NOMO-1 (cell line): ENCODE measurements at regions not wholly inside any gene's neighbourhood (a gene's known extent, or its start where the extent isn't known, plus 50 kb on each side); places are given as distances from the start of the nearest gene placed in this dataset.
A peak's percentile ranks its signal among the peaks of the same experiment; 100 is the strongest.

Experiments
- DNase-seq, 2 experiments: peaks; one replicate each; lab custom pipeline; 2025; ENCODE audit not compliant: unreplicated experiment in 2 of 2; lab: John Stamatoyannopoulos, UW

DNA sequence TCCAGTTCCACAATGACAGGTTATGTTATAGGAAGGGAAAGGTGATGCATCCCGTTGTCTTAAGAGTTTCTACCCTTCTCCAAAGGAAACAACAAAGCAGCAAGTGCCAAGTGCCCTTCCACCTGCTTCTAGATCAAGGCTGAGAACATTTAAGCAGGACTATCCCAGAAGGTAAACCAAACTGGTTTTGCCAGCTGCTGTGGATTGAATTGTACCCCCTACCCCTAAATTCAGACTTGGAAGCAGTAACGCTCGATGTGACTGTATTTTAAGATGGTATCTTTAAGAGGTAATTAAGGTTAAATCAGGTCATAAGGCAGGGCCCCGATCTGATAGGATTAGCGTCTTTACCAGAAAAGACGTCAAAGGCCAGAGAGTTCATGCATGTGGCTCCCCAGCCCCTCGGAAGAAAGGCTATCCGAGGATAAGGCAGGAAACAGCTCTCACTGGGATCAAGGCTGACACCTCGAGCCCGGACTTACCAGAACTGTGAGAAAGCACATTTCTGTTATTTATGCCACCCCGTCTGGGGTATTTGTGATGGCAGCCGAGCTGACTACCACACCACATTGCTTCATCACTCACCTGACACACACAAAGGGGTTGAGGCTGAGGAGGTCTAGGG, 179.1 kb upstream of the RAI14 start:
- no peak for DNase-seq

DNA sequence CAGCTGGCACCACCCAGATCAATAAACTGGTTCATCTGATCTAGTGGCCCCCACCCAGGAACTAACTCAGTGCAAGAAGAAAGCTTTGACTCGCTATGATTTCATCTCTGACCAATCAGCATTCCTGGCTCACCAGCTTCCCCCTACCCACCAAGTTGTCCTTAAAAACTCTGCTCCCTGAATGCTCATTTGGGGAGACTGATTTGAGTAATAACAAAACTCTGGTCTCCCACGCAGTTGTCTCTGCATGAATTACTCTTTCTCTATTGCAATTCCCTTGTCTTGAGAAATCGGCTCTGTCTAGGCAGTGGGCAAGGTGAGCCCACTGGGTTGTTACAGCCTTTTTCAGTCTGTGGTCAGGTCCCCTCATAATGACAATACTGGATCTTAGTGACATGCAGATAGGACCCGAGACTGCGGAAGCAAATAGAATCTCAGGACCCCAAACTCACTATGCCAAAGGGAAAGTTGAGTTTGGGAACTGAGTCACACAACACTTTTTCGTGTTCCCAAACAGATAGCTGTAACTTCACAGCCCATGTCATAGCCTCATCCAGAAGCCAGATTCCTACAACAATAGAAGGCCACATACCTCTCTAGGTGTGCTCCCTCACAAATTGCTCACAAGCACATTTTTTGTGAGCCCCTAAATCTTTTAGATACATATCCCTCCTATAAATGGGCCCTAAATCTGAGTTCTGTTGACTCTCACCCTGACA, 175.2 kb upstream of the RAI14 start:
- DNase-seq = no peak

DNA sequence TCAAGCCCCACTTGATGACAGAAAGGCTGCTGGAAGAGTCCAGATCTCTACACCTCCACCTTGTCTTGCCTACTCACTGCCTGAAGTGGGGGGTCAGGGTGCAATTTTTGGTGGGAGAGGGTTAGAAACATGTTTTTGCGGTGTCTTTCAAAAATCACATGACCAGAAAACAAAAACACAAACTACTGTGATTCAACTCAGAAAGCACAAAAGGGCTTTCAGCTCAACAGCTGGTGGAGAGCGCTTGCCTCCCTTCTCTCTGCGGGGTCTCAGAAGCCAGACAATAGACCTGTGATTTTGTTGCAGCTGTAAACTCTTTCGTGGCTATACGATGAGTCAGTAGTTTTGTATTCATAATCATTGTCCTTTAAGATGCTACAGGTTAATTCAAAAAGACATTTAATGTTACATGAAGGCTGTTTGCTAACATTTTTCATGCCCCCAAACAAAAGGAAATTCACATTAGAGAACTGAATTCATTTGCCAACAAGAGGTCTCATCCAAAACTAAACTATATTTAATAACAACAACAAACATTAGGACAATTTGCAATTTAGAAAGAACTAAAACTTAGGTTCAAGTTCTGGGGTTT, 172.6 kb upstream of the RAI14 start:
- no peak for DNase-seq

DNA sequence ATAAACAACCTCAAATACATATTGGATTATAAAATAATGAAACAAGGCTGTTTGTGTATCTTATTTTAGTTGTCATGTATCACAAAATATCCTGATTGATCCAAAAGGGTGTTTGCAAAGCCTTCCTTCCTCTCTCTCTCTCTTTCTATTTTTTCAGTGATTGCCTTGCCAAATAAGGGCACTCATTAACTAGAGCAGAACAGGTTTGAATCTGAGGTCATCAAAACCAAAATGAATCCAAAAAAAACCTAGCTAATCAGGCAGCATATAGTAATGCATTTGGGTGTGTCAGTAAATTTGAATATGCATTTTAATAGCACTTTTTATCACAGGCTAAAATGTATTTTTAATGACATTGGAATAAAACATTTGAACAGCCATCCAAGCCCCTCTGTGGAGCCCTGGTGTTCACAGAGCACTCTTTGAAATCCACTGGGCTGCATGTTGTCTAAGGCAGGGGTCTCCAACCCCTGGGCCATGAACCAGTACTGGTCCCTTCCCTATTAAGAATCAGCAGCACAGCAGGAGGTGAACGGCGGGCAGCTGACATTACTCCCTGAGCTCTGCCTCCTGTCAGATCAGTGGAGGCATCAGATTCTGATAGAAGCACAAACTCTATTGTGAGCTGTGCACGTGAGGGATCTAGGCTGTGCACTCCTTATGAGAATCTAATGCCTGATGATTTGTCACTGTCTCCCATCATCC, 171.8 kb upstream of the RAI14 start:
- DNase-seq = no peak

DNA sequence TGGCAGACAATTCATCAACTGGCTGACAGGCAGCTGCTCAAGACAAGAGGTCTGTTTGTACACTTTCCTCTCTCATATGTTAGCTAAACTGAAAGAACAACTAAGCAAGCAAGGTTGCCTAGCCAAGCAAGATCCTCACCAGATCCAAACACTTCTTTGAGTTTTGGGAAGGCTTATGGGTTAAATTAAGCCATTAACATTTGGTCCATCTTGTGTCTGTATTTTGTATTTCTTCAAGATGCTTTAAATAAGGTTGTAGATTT, 170.4 kb upstream of the RAI14 start:
- DNase-seq = no peak

DNA sequence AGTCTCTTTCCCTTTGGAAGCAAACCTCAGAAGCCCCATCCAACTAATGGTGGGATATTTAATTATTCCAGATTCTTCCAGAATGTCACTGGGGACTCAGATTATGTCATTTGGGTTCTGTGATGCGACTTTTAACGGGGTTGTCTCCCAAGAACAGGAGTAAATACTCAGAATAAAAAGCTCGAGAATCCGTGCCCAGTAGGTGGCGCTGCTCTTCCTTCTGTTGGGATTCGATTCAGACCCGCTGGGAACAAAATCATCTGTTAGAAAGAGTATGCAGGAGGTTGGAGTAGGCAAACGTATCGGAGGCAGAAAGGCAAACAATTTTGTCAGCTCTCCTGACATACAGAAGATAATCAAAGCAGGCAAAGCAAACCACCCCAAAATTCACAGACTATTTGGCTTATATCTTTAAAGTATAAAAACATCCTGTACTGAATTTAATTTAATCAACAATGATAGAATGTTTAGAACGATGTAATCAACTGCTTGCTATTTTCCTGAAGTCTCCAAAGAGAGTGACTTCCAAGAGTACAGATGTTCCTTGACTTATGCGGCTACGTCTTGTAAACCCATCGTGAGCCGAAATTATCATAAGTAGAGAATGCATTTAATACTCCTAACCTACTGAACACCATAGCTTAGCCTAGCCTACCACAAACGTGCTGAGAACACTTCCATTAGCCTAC, 169.8 kb upstream of the RAI14 start:
- DNase-seq = peak; percentile 74 to 94

DNA sequence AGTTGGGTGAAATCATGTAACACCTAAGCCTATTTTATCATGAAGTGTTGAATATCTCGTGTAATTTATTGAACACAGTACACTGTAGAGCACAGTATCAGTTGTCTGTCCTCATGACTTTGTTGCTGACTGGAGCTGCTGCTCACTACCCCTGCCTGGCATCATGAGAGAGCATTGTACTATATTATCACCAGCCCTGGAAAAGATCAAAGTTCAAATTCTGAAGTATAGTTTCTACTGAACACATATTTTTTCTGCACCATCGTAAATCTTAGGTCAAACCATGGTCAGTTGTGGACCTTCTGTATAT, 169.3 kb upstream of the RAI14 start:
- no peak for DNase-seq

DNA sequence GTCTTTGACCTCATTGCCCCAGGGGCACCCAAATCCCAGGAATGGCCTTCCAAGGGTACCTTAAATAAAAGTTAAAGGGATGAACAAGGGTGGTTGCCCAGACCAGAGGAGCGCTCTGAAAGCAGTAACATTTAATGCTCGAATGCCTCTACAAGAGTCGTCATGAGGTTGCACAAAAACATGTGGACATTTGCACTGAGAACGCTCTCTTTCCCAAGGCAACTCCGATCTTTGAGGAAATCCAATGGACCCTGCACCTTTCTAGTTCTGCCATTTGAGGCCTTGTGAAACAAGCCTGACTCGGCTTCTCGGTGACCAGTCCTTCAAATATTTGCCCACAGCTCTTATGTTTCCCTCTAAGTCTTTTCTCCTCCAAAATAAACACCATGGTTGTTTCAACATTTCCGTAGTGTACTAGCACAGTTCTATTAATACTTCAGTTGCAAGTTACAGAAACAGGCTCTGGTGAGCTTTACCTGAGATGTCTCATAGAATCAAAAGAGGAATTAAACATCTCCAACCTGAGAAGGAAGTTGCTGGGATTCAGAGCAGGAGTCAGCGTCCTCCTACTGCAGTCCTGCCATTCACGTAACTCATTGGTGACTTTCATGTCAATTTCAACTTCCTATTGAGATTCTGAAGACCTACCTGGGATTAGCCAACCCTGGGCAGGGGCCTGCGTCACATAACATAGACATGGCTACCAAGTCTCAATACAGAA, 168.8 kb upstream of the RAI14 start:
- DNase-seq = peak; percentile 78 to 97

DNA sequence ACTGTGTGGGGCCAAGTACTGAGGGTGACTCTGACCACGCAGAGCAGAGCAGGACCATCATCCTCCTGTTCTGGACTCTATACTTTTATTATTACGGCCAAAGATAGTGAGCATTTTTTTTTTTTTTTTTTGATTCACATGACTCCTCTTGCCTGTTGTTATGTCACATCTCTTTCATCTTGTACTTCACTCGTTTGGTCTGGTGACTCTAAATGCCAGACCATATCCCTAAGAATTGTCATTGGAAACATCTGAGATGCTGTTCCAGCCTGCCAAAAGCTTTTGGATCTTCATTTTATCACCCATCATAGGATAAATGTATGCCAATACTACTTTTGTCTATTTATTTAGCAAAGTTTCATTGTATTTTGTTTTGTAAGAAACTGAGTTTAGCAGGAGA, 168.2 kb upstream of the RAI14 start:
- DNase-seq = no peak

DNA sequence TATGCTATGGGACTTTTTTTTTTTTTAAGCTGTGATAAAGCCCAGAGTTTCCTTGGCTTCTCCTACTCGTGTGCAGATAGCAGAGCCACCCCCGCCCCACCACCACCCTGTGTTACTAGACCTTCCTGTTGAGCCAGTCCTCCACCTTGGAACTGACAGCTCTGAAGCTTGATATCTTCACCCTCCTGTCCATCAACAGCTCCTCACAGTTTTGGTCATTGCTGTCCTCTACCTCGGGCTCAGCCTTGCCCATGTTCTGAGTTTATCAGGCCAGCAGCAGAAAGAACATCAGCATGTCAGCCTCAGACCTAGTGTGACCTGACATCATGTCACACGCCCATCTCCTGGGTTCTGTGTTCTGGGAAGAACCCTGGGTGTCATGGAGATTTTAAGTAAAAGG, 167.1 kb upstream of the RAI14 start:
- no peak for DNase-seq

DNA sequence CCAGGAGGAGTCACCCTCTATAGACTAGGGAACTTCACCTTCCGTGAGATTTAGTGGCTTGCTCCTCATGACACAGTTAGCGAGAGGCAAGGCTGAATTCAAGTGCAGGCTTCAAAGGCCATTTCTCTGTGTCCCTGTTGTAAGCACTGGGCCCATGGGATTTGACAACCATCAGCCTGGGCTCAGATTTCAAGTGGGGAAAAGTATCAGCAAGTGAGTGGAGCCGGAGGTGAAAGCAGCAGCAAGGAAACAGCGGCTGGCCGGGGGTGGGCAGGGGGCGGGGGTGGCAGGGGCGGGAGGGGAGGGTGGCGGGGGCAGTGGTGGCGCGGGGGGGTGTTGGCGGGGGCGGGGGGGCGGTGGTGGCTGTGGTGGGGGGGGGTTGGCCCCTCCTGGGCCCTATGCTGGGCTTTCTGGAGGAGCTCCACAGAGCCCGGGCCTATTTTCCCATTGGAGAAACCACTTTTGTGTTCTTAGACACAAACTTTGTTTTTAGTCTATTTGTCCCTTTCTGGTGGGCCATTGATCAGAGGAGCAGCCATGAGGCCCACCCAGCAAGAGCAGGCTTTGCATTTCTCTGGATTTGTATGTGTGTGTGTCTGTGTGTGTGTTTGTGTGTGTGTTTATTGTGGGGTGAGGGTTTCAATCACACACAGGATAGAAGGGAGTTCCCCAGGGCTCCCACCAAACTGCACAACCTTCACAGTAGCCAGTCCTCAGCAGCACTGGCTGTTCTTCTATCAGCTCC, 165.4 kb upstream of the RAI14 start:
- no peak for DNase-seq

DNA sequence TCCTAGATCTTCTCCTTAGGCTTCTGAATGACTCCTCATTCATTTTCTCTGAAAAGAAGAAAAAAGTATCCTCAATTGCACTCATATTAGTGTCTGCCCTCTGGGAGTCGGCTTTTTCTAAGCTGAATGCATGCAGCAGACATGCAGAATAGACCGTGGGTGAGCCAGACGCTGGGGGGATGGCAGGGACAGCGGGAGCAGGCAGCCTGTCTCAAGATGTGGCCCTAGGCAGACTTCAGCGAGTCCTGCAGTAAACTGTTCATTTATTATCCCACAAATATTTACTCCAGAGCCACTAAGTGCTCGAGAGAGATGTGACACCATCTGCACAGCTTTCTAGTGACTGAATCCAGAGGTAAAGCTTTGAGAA, 164.9 kb upstream of the RAI14 start:
- DNase-seq = no peak

DNA sequence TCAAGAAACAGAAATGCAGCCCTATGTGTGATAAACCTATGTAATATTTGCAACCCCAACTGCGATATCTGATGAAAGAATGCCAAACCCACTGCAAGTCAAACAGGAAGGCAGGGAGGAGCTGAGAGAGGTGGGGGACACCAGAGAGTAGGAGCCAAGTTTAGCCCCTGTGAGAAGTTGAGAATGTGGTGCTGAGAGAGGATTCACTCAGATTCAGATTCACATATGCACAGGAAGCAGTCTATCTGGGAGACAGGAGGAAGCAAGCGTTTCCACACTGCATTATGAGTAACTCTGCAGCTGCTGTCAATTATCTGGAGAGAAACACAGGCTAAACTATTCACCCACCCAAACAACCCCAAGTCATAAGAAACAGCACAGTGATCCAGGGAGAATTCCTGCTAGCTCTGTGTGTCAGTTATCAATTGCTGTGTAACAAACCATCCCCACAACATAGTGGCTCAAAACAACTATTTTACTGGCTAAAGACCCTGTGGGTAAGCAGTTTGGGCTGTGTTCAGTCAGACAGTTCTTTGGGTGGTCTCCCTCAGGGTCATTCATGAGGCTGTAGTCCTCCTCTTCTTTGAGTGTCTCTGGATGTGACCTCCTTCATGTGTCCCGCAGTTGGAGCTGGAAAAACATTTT, 161.9 kb upstream of the RAI14 start:
- peak; percentile 39 to 88 for DNase-seq

DNA sequence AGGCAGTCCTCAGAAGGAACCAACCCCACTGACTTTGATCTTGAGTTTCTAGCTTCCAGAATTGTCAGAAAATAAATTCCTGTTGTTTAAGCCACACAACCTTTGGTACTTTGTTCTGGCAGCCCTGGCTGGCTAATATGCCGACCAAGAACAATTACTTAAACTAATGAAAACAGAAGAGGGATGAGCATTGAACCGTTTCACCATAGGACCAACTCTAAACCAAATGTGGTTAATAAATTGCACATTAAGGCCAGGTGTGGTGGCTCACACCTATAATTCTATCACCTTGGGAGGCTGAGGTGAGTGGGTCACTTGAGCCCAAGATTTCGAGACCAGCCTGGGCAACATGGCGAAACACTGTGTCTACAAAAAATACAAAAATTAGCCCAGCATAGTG, 160.9 kb upstream of the RAI14 start:
- no peak for DNase-seq

DNA sequence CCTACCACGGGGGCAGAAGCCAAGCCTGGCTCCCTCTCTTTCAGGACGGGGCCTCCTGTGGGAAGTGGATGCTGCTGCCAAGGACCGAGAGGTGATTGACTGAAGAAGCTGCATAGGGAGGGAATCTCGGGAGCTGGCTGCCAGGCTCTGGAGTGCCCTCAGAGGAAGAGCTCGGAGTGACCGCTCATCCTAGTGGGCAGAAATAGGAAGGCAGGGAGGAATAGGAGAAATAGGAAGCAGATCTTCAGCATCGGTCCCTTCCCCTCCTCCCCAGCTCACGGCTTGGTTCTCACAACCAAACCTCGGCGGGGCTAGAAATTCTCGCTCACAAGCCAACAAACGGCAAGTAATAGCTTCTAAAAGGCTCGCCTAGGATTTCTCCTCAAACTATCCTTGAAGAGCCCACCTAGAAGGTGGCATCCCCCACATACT, 159.9 kb upstream of the RAI14 start:
- no peak for DNase-seq

DNA sequence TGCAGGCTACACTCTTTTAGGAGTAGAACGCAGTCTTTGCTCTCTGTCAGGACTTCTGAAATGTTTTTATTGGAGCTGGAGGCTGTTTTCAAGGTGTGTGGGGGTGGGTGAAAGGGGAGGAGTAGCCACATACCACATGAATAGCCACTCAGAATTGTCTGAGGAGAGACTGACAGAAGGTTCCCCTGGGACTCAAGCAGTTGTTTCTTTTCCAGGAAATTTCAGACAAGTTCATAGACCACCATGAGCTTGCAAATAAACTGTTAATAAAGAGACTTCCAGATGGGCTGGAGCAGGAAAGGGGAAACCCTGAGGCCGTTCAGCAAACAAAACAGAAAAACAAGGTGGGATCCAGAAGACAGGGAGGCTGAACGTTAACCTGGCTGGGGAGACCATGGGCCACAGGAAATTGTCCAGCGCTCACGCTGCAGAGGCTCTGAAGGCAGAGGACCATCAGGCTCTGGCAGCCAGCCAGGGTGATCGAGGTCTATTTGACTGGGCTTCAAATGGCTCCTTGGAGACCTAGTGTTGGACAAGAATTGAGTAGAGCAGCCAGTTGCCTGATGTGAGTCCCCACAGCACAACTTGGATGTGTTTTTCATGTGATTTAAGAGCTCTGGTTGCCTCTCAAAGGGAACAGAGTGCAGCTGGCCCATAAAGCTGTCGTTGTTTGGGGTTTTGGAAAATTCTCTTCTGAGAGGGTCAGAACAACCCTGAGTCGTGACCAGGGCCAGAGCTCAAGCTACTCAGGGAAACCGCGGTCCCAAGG, 159.2 kb upstream of the RAI14 start:
- DNase-seq = no peak

DNA sequence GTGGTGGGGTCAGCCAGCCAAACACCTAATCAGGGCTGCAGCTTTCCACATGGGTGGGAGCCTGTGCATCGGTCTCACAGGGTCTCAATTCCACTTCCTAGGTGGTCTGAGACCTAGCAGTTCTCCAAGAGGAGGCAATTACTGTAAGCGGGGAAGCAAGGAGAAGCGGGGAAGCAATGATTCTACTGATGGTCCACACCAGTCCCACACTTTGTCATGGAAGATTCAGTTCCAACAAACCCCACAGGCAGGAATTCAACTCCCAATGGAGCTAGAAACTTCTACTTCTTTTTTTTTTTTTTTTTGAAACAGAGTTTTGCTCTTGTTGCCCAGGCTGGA, 158.7 kb upstream of the RAI14 start:
- DNase-seq = no peak

DNA sequence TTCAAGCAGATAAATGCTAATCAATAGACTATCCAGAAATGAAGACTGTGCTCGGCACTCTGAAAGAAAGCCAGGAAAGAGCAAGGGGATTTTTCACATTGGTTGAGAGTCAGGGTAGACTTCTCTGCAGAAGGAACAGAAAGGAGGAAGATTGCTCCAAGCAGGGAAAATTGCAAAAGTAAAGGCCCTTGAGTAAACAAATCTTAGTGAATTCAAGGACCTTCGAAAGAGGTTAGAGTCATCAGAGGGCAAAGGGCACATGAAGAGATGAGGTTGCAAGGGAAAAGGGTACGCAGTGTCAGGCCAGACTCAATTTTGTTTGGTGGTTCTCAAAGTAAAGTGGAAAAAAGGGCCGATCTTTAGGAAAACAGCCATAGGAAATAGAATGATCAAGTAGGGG, 157.6 kb upstream of the RAI14 start:
- DNase-seq = peak in 1 of 2 experiments; percentile 45
